DND-41 (cell line): ENCODE measurements at regions not wholly inside any gene's neighbourhood (a gene's known extent, or its start where the extent isn't known, plus 50 kb on each side); places are given as distances from the start of the nearest gene placed in this dataset.
"Not testable (repeated sequence)": the region's sequence is repeated elsewhere in the genome, so short reads cannot be mapped to it uniquely, and the experiment has no call there.

Experiments
- ATAC-seq: fragments of 200-7000 bp; cut with Tn5 transposase; 3 replicates; pipeline ENCODE4 v1.9.1; 2021; ENCODE audit warnings: low read depth; ENCODE audit not compliant: insufficient read depth
- DNase-seq: peaks from one replicate; pipeline ENCODE4 v3.0.0-alpha.2; 2020
- H2AFZ ChIP-seq: 2 replicates; pipeline ENCODE4 v1.6.0; 2012; ENCODE audit warnings: low read depth, low read length
- H3K27ac ChIP-seq: 2 replicates; pipeline ENCODE4 v1.5.1; 2012; ENCODE audit warnings: low read length, inconsistent platforms
- H3K27me3 ChIP-seq: fragments of 200-600 bp; sonication (generic); 2 replicates; pipeline ENCODE4 v1.6.0; 2012; ENCODE audit warnings: low read length, mild to moderate bottlenecking, inconsistent platforms; ENCODE audit not compliant: insufficient read depth, poor library complexity
- H3K36me3 ChIP-seq: 2 replicates; pipeline ENCODE4 v1.5.1; 2012; ENCODE audit warnings: low read length, inconsistent platforms; ENCODE audit not compliant: insufficient read depth
- H3K4me1 ChIP-seq: 2 replicates; pipeline ENCODE4 v1.5.1; 2012; ENCODE audit warnings: mild to moderate bottlenecking, low read length; ENCODE audit not compliant: insufficient read depth
- H3K4me2 ChIP-seq: 2 replicates; pipeline ENCODE4 v1.6.0; 2012; ENCODE audit warnings: mild to moderate bottlenecking, moderate library complexity, low read length, inconsistent platforms; ENCODE audit not compliant: insufficient read depth
- H3K4me3 ChIP-seq, 2 experiments: fragments of 200-600 bp in 1 of 2; shearing (Covaris generic) in 1 of 2; 2 replicates each; pipeline ENCODE4 v1.5.1; 2012 to 2016; ENCODE audit warnings: inconsistent platforms in 2 of 2, low read length in 2 of 2, mild to moderate bottlenecking in 2 of 2, low read depth in 1 of 2, moderate library complexity in 1 of 2
- H3K79me2 ChIP-seq: 2 replicates; pipeline ENCODE4 v1.6.0; 2012; ENCODE audit warnings: low read length, inconsistent platforms; ENCODE audit not compliant: insufficient read depth
- H3K9ac ChIP-seq: 2 replicates; pipeline ENCODE4 v1.6.0; 2012; ENCODE audit warnings: low read depth, mild to moderate bottlenecking, inconsistent platforms, low read length, moderate library complexity
- H3K9me3 ChIP-seq: 2 replicates; pipeline ENCODE4 v1.5.1; 2012; ENCODE audit warnings: low read length, moderate library complexity, mild to moderate bottlenecking, inconsistent platforms; ENCODE audit not compliant: insufficient read depth, severe bottlenecking
- H4K20me1 ChIP-seq: 2 replicates; pipeline ENCODE4 v1.6.0; 2012; ENCODE audit warnings: low read length; ENCODE audit not compliant: insufficient read depth
- EZH2 ChIP-seq: IDR thresholded peaks from 3 replicates; pipeline ENCODE4 v1.6.1; 2012; ENCODE audit warnings: borderline replicate concordance, low read depth, mild to moderate bottlenecking, moderate library complexity, low read length, inconsistent platforms; ENCODE audit not compliant: severe bottlenecking
- TF ChIP-seq, protein P1 (sequence below): IDR thresholded peaks from 2 replicates; pipeline ENCODE4 v1.5.1; 2012; ENCODE audit warnings: borderline replicate concordance, low read length, moderate library complexity, mild to moderate bottlenecking; ENCODE audit not compliant: poor library complexity, severe bottlenecking; ENCODE audit errors: extremely low read depth

- no peak overlapping the region for H3K4me3 ChIP-seq
- no peaks in the 10 kb centered on the region for H3K79me2 ChIP-seq
- no peaks in the 10 kb centered on the region for H4K20me1 ChIP-seq
- H3K4me2 ChIP-seq: no peak overlapping the region
- no peaks in the 10 kb centered on the region for H3K36me3 ChIP-seq
- no peak overlapping the region for H3K27ac ChIP-seq
- no peak for TF ChIP-seq EZH2
- TF ChIP-seq, protein P1, sequence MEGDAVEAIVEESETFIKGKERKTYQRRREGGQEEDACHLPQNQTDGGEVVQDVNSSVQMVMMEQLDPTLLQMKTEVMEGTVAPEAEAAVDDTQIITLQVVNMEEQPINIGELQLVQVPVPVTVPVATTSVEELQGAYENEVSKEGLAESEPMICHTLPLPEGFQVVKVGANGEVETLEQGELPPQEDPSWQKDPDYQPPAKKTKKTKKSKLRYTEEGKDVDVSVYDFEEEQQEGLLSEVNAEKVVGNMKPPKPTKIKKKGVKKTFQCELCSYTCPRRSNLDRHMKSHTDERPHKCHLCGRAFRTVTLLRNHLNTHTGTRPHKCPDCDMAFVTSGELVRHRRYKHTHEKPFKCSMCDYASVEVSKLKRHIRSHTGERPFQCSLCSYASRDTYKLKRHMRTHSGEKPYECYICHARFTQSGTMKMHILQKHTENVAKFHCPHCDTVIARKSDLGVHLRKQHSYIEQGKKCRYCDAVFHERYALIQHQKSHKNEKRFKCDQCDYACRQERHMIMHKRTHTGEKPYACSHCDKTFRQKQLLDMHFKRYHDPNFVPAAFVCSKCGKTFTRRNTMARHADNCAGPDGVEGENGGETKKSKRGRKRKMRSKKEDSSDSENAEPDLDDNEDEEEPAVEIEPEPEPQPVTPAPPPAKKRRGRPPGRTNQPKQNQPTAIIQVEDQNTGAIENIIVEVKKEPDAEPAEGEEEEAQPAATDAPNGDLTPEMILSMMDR: no peak
- no peak overlapping the region for H2AFZ ChIP-seq
- no peaks in the 10 kb centered on the region for H3K4me1 ChIP-seq
- DNase-seq: no peak
- H3K9me3 ChIP-seq: no peaks in the 10 kb centered on the region
- no peak for ATAC-seq
- no peaks in the 10 kb centered on the region for H3K27me3 ChIP-seq
- H3K9ac ChIP-seq: no peak overlapping the region
These were observed 176.1 kb upstream of the NOL4 start for GRCh38 chr18:34400834-34401233.

DNA sequence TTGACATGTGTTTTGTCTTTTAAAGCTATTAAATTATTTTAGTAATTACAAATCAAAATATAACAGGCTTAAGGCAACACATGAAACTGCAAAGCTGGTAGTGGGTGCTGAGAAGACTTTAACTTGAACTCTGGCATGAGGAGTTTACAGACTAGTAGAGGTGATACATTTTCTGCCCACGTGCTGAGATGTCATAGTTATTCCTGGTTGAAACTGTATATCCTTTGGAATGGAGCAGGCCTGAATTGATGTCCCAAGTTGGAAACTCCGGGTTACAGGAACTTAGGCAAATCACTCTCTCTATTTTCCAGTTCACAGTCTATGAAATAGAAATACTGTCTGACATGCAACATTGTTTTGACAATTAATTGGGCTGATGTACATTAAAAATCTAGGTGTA, 177.1 kb upstream of the NOL4 start:
- DNase-seq (no peak), ATAC-seq (no peak)
- H2AFZ ChIP-seq: no peak overlapping the region
- TF ChIP-seq, protein P1: no peak
- TF ChIP-seq EZH2: no peak
- H3K27ac ChIP-seq: no peak overlapping the region
- H3K79me2 ChIP-seq: no peaks in the 10 kb centered on the region
- H3K9ac ChIP-seq: no peak overlapping the region
- no peaks in the 10 kb centered on the region for H4K20me1 ChIP-seq
- no peak overlapping the region for H3K4me2 ChIP-seq
- no peaks in the 10 kb centered on the region for H3K27me3 ChIP-seq
- no peak overlapping the region for H3K4me3 ChIP-seq
- no peaks in the 10 kb centered on the region for H3K36me3 ChIP-seq
- no peaks in the 10 kb centered on the region for H3K4me1 ChIP-seq
- H3K9me3 ChIP-seq: no peaks in the 10 kb centered on the region

GRCh38 chr18:34407471-34407870, 182.8 kb upstream of the NOL4 start:
- not testable (repeated sequence) for H3K4me3 ChIP-seq, H3K79me2 ChIP-seq, H3K27ac ChIP-seq, H3K36me3 ChIP-seq, ATAC-seq, H3K4me1 ChIP-seq, DNase-seq, H3K27me3 ChIP-seq, H3K9ac ChIP-seq, H2AFZ ChIP-seq, H3K4me2 ChIP-seq, H3K9me3 ChIP-seq, H4K20me1 ChIP-seq

- ATAC-seq: no peak
- Histone ChIP-seq H3K4me2 (no peak overlapping the region), H3K4me3 (no peak overlapping the region)
These were observed 187.2 kb upstream of the NOL4 start for GRCh38 chr18:34411952-34412351.

More at GRCh38 chr18:34411952-34412351, 187.2 kb upstream of the NOL4 start:
- Histone ChIP-seq H3K79me2 (no peaks in the 10 kb centered on the region), H3K4me1 (no peaks in the 10 kb centered on the region), H3K36me3 (no peaks in the 10 kb centered on the region), H3K9me3 (no peaks in the 10 kb centered on the region), H3K9ac (no peak overlapping the region), H4K20me1 (no peaks in the 10 kb centered on the region), H2AFZ (no peak overlapping the region), H3K27ac (no peak overlapping the region), H3K27me3 (no peaks in the 10 kb centered on the region)
- TF ChIP-seq, protein P1: no peak
- TF ChIP-seq EZH2: no peak
- DNase-seq: no peak
